ENCODE measurements at regions not wholly inside any gene's neighbourhood (a gene's known extent, or its start where the extent isn't known, plus 50 kb on each side); places are given as distances from the start of the nearest gene placed in this dataset.

GRCh38 chr16:31697744-31698125 lies 170.0 kb downstream of the AHSP start:
- TF ChIP-seq, protein P1, sequence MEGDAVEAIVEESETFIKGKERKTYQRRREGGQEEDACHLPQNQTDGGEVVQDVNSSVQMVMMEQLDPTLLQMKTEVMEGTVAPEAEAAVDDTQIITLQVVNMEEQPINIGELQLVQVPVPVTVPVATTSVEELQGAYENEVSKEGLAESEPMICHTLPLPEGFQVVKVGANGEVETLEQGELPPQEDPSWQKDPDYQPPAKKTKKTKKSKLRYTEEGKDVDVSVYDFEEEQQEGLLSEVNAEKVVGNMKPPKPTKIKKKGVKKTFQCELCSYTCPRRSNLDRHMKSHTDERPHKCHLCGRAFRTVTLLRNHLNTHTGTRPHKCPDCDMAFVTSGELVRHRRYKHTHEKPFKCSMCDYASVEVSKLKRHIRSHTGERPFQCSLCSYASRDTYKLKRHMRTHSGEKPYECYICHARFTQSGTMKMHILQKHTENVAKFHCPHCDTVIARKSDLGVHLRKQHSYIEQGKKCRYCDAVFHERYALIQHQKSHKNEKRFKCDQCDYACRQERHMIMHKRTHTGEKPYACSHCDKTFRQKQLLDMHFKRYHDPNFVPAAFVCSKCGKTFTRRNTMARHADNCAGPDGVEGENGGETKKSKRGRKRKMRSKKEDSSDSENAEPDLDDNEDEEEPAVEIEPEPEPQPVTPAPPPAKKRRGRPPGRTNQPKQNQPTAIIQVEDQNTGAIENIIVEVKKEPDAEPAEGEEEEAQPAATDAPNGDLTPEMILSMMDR (IDR thresholded peaks at IDR 0.05) = no peak
- TF ChIP-seq POLR2AphosphoS5 (IDR thresholded peaks at IDR 0.05) (no peak), POLR2A (IDR thresholded peaks at IDR 0.05) (no peak)
